ENCODE measurements at regions not wholly inside any gene's neighbourhood (a gene's known extent, or its start where the extent isn't known, plus 50 kb on each side); places are given as distances from the start of the nearest gene placed in this dataset.

GRCh38 chr12:60042835-60043234 lies 447.0 kb downstream of the SLC16A7 start:
- no peak for DNase-seq (ENCODE audit: low read depth, low spot score)

GRCh38 chr12:60043236-60043635 lies 447.4 kb downstream of the SLC16A7 start:
- DNase-seq (ENCODE audit: low read depth, low spot score) = no peak

- DNase-seq (ENCODE audit: low read depth, low spot score) = no peak
These were observed 456.7 kb downstream of the SLC16A7 start for GRCh38 chr12:60052483-60052882.

GRCh38 chr12:60059180-60059579 lies 463.4 kb downstream of the SLC16A7 start:
- no peak for DNase-seq (ENCODE audit: low read depth, low spot score)

DNA sequence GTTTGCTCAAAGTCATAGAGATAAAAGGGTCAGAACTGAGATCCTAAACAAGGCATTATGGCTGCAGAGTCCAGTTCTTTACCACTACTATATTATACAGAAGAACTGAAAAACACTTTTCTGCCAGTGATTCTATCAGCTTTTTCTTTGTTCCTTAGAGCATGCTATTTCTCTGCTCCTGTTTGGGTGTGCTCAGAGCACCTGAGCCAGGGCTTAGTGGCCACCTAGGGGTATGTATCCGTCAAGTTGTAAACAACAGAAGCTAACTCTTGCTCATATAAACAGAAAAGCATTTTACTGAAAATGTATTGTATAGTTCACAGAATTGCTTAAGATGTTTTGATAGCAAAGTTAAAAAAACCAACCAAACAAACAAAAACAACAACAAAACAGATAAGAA lies 470.8 kb downstream of the SLC16A7 start:
- no peak for DNase-seq (ENCODE audit: low read depth, low spot score)

GRCh38 chr12:60070552-60070951 lies 474.7 kb downstream of the SLC16A7 start:
- DNase-seq (ENCODE audit: low read depth, low spot score) = no peak

DNA sequence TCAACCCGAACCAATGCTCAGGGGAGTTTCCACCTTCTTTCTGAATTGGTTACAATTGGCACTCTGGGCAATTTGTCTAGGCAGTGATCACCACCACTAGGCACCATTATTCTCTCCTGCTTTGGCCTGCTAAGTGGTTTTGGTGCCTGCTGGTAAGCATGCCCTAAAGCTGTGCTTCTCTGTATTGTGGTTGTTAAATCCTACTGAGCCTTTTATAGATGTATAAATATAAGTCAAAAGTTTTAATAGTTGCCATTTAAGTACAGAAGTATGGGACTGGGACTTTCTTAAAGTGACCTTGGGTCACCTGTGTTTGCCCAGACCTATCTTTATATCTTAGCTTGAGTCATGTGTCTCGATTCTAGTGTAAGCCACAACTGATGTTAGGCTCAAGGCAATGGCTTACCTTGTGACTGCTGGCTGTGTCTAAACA lies 475.9 kb downstream of the SLC16A7 start:
- DNase-seq (ENCODE audit: low read depth, low spot score) = no peak

DNA sequence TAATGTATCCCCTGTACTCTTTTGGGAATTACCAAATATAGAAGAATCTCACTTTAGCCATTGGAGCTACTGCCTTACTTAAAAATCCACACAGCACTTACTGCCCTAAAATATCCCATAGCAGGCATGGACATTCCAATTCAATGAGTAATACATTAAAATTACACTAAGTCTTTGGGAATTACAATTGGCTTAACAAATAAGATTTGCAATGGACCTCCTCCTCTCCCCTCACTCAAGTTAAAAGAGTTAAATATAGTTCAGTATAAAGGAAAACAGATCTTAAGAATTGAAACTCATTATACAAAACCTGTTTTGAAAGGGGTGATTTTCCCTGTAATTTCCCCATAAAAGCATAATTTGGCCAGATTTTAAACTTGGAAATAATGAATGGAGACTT lies 477.1 kb downstream of the SLC16A7 start:
- DNase-seq (ENCODE audit: low read depth, low spot score) = no peak

DNA sequence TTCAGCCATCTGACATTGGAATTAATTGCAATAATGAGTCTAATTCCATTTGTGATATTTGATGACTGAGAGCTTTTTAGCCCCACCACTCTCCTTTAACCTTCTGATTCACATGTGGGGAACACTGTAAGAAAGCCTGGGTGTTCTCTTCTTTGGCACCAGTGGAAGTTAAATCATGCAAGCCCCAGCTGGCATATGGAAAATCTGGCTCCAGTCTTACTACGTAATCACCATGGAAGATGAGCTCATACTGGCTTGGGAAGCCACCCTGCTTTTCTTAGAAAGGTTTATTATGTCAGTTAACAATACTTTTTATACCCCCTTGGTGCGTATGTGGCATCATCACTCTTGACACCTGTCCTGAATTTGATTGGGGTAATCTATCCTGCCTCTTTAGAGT lies 479.3 kb downstream of the SLC16A7 start:
- no peak for DNase-seq (ENCODE audit: low read depth, low spot score)

DNA sequence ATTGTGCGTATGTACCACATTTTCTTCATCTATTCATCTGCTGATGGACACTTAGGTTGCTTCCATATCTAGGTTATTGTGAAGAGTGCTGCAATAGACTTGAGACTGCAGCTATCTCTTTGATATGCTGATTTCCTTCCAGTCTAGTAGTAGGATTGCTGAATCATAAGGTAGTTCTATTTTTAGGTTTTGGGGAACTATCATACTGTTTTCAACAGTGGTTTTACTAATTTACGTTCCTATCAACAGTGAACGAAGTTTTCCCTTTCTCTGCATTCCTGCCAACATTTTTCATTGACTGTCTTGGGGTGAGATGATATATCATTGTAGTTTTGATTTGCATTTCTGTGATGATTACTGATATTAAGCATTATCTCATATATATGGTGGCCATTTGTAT lies 482.2 kb downstream of the SLC16A7 start:
- no peak for DNase-seq (ENCODE audit: low read depth, low spot score)

- DNase-seq (ENCODE audit: low read depth, low spot score) = no peak
These were observed 497.6 kb downstream of the SLC16A7 start for GRCh38 chr12:60093428-60093827.

DNA sequence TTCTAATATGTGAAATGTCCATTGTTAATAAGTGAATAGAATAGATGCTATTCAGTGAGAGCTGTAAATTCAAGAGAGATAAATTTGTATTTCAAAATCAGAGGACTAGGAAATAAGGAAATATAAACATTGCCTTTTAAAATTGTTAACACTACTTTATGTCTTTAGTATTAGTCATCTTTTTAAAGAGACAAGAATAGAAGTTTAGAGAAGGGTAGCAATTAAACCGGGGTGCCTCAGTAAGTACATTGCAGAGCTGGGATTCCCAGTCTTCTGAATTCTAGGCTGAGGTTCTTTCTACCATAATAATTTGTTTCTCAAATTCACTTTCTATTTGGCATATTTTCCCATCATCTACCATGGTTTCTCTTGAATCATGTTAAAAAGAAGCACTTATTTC lies 498.6 kb downstream of the SLC16A7 start:
- no peak for DNase-seq (ENCODE audit: low read depth, low spot score)

GRCh38 chr12:60096727-60097126 lies 500.9 kb downstream of the SLC16A7 start:
- no peak for DNase-seq (ENCODE audit: low read depth, low spot score)

DNA sequence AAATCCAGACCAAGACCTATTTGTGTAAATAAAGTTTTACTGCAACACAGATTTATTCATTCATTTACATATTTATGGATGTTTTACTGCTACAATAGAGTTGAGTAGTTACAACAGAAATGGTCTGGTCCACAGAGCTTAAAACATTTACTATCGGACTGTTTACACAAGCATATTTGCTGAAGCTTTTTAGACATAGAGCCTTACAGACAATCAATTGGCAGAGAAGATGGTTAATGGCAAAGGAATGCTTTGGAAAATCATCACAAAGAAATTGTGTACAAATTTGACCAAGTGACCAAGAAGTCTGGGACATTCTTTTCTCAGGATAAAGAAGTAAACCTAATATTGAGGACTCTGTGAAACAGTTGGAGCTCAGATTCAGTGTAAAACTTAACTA lies 504.3 kb downstream of the SLC16A7 start:
- DNase-seq (ENCODE audit: low read depth, low spot score) = no peak

DNA sequence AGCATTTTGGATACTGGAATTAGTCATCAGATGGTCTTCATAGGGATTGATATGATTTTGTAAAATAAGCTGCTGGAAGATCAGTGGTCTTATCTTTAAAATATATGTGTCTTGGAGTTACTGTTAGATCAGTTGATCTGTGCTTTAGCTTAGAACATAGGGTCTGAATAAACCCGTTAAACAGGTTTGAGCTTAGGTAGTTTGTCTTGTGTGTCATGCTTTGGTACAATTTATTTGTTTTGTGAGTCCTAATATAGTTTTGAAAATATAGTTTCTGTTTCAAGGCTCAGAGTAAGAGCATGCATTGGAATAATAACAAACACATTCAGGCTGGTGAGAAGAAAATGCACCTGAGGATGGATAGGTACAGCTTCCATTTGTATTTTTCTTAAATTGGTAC lies 505.0 kb downstream of the SLC16A7 start:
- no peak for DNase-seq (ENCODE audit: low read depth, low spot score)

DNA sequence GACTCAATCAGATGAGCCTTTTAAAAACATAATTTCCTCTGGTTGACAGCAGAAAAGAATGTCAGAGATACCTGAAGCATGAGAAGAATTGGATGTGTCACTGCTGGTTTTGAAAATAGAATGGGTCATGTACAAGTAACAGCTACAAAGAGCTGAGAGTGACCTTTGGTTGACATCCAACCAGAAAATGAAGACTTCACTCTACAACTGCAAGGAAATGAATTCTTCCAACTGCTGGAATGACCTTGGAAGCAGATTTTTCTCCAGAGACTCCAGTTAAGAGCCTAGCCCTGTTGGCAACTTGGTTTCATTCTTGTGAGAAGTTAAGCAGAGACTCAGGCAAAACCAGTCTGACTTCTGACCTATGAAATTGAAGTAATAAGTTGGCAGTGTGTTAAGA lies 505.9 kb downstream of the SLC16A7 start:
- DNase-seq (ENCODE audit: low read depth, low spot score) = no peak

GRCh38 chr12:60106214-60106613 lies 510.4 kb downstream of the SLC16A7 start:
- DNase-seq (ENCODE audit: low read depth, low spot score) = no peak

GRCh38 chr12:60107992-60108391 lies 512.2 kb downstream of the SLC16A7 start:
- DNase-seq (ENCODE audit: low read depth, low spot score) = no peak

- DNase-seq (ENCODE audit: low read depth, low spot score) = no peak
These were observed 516.2 kb downstream of the SLC16A7 start for GRCh38 chr12:60112063-60112462.

DNA sequence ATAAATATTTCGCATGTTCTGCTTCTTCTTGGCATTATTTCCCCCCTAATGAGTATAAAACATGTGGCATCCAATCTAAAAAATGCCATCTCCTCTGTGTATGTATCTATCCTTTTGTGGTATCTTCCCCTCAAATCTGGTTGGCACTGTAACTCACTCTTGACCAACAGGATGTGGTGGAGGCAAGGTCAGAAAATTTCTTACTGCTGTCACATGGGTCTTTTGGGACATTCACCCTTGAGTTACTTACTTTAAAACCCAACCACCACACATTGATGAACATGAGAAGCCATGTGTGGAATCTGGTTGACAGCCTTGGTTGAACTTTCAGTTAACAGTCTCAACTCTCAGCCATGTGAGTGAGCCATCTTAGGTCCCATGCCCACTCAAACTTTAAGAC lies 516.9 kb downstream of the SLC16A7 start:
- no peak for DNase-seq (ENCODE audit: low read depth, low spot score)

- DNase-seq (ENCODE audit: low read depth, low spot score) = no peak
These were observed 518.3 kb downstream of the SLC16A7 start for GRCh38 chr12:60114169-60114568.

GRCh38 chr12:60119327-60119726 lies 523.5 kb downstream of the SLC16A7 start:
- no peak for DNase-seq (ENCODE audit: low read depth, low spot score)

GRCh38 chr12:60120199-60120598 lies 524.4 kb downstream of the SLC16A7 start:
- DNase-seq (ENCODE audit: low read depth, low spot score) = no peak

DNA sequence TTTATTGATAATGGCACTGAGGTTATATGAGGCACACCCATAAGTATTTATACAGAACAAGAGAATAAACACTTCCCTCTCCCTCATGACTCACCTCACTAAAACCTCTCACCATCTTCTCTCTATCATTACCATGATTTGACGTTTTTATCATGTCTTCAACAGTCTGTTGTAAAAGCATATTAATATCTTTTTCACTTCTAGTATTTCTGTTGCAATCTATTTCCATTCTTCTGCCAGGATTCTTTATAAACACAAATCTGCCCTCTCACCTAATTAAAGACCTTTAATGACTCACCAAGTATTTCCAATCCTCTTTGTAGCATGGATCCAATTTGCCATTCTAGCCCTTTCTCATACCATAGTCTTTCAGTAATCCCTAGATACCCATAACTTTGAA lies 527.7 kb downstream of the SLC16A7 start:
- no peak for DNase-seq (ENCODE audit: low read depth, low spot score)

DNA sequence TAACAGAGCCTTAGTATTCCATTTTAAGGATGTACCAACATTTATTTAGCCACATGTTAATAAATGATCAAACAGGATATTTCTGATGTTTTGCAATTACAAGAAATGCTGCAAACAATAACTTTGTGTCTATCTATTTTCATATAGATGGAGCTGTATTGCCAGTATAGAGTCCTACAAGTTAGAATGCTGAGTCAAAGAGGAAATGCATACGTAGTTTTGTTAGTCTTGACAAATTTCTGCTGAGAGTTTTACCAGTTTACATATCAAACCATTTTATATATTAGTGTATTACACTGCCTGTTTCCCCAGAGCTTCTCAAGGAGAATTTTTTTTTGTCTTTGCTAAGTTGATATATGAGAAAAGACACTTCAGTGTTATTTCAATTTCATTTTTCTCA lies 541.7 kb downstream of the SLC16A7 start:
- DNase-seq (ENCODE audit: low read depth, low spot score) = no peak
